ENCODE measurements at regions not wholly inside any gene's neighbourhood (a gene's known extent, or its start where the extent isn't known, plus 50 kb on each side); places are given as distances from the start of the nearest gene placed in this dataset.

DNA sequence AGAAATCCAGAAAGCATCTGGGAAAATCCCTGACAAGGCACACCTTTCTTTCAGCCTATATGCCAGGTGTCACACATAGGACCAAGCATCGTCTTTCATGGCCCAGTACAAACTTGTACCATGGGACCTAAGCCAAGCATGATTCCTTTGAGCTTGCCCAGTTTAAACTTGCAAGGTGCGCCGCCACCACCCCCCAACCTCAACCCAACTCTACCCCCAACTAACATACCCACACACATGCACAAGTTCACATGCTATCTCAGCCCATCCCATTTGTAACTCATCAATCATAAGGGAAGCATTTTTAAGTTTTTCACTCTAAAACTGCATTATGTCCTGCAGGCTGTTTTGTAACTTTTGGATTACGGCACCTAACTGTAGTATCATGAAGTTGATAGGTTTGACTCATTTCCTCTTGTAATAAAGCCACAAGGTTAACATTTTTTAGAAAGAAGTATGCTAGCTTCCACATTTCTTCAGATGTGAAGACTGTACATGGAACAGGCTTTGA, 145.9 kb upstream of the FST start:
- DNase-seq: no peak

DNA sequence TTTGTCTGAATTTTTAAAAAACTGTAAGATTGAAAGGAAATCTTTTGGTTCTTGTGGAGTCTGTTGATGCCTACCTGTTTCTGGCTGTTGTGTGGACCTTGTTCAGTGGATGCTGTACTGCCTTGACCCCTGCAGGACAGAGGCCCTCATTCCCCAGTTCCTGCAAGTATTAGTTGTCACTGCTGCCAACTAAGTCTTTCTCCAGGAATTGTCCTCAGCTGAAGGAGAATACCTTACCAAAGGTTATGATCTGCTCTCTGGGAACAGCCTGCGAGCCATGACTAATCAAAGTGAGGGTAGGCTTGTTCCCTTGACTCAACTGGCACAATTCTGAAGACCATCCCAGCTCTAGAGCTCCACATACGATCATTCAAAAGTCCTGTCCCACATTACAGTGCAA, 145.3 kb upstream of the FST start:
- no peak for DNase-seq

DNA sequence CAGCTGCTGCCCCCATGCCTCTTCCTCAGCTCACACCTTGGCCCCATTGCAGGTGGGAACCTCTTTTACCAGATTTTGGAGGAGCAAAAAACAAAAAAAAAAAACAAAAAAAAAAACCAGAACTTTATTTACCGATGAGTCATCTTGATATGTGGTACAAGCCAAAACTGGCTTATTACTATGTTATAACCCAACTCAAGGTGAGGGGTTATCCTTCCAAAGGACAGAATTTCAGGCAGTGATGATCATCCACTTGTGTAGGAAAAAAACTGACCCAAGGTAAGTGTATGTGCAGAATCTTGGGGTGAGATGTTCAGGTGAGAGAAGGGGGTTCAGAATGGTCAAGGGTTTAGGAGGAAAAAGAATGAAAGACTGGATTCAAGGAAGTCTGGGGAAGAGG, 142.6 kb upstream of the FST start:
- no peak for DNase-seq

DNA sequence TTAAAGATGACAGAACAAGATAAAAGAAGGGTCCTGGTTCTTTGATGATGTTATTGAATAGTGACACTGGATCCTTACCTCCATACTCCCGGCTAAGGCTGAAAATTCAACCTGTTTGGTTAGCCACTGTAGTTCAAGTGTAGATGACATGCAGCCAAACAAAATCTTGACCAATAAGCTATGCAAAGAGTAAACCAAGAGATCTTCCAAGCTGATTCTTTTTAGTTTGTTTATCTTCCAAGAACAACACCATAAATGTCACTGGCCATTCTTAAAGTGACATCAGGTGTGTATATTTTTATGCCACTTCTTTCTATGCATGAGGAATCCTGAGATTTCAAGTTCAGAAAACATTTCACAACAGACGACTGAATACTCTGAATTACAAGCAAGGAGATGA, 141.5 kb upstream of the FST start:
- no peak for DNase-seq

DNA sequence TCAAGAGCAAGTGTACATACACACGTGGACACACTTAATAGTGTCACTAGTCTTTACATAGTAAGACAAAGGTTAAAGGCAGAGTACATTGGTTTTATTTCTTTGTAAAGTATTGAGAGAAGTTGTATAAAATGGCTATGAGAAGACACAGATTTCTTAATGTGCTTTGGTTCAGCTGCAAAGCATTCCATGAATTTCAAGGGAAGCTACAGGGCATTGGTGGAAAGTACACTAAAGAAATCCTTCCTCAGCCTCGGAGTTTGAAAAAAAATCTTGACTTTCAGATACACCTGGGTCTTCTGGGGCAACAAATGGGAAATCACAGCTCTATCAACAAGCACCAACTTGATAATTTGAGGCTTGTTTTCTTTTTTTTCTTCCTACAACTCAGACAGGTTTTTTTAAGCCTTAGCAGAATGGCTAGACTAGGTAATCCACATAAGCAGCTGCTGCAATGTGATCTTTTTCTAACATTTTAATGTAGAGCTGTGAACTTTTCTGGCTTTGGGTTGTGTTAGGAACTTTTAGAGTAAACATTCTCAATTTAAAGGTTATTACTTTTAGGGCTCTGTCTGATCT, 140.4 kb upstream of the FST start:
- DNase-seq: no peak

DNA sequence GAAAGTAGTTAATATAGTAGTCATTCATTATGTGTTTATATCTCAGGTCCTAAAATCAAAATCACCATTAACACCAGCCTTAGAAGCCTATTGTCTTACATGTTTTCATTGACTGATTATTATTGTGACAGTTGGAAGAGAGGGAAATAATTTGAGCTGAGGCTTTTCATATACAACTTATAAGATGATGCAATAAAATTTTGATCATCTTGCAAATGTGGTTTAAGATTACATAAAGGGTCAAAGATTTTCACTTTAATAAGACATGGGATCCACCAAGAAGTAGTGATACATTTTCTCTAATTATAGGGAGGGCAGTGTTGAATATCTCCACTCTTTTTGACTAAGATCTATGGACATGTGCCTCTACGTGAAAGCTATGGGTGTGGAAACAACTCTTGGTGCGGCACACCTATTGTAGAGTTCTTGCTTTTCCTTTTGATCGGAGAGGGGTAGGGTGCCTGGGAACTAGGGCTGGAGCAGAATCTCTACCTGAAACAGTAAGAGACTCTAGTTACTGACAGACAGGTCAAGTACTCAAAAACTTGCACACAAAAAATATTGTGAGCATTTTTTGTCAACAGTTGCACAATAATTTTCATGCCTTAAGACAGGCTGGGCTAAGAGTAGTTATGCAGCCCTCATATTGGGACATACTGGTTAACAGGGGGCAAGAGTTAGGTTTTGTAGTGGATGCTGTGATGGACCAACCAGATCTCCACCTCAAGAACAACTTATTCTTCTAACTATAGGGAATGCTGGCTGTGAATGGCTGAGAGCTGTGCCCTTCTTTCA, 139.3 kb upstream of the FST start:
- no peak for DNase-seq

DNA sequence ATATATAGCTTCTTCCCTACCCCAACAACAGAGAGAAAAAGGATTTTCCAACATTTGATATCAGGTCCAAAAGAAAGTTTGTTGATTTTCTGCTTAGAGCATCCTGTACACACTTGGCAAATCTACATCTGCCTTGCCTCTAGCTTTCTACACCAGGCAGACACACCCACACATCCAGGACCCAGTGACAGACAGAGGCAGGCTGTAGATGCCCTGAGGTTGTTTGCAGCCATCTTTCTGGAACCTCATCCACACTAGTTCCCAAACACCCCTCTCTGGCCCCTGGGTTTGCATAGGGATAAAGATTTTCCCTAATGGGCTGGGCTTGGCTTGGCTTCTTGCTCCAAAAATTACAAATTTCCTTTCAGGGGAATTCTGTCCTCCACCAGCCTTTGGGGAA, 138.2 kb upstream of the FST start:
- no peak for DNase-seq

DNA sequence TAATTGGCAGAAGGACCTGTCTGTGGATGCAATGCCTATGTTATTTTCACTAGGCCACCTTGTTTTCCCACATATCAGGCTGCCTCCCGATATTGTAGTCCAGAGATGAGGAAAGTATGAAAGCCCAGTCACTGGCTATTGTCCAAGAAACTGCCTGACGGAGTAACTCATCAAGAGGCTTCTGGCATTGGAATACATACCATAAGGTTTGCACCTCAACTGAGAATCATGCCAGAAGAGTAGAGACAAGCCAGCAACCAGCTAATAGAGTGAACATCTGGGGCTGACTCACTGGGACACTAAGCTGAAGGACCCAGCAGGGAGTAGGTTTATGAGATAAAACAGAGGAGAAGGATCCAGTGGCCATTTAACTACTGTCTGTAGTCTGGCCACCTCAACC, 137.2 kb upstream of the FST start:
- DNase-seq: no peak

DNA sequence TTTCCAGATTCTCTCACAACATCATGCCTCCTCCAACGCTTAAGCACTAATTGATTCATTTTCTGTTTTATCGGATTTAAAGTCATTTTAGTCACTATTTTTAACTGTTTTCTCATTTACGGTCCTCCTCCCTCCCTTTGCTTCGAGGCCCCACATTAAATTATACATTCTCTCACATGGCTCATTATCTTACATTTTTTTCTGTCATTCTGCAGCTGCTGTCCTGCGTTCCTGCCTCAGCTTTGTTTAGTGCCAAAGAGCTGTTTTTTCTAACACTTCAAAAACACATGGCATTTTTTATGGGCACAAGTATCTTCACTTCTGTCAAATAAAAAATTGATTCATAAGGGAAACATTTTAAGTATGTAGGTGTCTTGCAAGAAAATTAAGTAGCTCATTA, 130.1 kb upstream of the FST start:
- no peak for DNase-seq

DNA sequence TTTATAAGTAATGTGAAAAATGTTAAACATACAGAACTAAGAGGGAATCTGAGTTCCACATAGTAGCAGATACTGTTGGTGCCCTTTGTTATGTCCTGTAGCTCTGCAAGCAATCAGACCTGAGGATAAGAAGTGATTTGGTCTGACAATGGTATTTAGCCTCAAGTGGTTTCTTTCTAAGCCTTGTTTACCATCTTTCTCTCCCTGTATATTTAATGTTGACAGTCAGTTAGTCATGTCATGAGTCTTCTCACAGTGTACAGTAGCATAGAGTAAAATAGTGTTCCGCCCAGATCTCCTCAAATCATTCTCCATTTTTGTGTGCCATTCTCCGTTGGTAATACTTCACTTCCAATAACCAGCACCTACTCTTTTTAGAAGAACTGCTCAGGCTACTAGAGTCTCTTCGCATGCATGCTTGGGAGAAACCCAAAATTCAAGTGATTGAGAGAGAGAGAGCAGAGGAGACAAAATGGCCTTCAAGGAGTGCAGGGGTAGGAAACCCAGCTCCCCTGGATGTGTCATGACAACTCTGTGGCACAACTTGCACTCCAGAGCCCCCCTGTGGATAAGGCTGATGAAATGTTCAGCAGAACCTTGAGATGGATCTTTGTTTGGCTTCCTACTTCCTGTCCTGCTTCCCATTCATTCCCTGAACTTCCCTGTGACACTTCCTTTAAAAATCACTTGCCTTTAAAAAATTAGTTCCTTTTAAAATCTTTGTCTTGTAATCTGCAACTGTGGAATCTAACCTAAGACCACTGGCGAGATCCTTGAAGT, 129.2 kb upstream of the FST start:
- DNase-seq: no peak

DNA sequence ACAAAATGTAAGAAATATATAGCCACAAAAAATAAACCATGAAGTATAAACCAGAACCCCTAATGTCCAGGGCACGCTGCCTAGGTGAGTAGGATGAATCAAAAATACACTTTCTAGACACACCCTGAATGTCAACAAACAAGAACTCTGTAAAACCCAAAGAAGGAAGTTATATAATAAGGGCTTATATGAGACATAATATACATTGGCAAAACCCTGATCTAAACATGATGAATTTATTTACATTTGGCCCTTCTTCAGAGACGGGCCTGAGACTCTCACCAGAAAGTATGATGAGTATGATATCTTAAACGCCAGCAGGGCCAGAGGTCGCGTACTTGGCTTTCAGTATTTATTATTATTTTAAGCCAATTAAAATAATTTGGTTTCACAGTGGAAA, 125.1 kb upstream of the FST start:
- no peak for DNase-seq

DNA sequence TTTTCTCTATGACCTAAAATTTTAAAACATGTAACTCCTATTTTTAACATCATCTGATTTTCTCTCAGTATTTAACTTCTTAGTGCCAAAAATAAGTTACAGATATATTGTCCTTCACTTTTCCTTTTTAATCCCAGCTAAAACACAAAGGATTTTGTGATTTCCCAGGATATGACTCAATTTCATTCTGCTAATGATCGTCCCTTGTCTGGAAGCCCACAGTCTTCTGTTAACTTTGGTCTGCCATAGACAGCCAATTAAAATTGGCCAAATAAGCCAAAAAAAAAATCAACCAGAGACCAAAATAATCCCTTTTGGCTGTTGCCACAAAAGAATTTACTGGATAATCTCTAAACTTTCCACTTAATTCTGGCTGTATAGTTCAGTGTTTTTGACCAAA, 124.5 kb upstream of the FST start:
- no peak for DNase-seq

DNA sequence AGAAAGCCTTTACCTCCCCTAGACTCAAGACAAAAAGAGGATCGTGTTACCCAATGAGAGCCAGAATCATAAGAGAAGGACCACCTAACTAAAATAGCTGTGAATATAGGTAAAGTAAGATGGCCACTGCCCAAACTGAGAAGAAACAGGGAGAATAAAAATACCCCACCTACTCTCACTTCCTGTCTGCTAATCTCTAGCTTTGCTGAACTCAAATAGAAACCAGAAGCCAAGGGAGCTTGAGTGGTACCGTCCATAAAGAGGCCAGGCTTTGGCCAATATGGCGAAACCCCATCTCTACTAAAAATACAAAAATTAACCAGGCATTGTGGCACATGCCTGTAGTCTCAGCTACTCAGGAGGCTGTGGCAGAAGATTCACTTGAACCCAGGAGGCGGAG, 123.0 kb upstream of the FST start:
- no peak for DNase-seq

DNA sequence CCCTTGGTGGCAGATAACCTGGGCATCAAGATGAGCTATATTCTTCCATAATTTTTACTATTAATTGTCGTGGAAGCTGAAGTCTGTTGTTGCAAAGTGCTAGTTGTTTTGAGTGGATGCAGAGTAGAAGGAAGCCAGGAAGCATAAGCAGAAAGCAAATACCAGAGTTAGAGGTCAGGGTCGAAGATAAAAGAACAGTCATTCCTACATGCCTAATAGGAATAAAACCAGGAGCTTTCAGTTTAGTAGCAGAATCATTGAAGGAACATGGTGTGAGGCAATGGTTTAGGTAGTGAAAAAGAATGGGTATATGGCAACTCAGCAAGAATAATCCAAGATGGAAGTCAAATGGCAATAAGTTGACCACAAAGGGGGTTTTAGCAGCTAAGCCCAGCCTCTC, 121.6 kb upstream of the FST start:
- no peak for DNase-seq

DNA sequence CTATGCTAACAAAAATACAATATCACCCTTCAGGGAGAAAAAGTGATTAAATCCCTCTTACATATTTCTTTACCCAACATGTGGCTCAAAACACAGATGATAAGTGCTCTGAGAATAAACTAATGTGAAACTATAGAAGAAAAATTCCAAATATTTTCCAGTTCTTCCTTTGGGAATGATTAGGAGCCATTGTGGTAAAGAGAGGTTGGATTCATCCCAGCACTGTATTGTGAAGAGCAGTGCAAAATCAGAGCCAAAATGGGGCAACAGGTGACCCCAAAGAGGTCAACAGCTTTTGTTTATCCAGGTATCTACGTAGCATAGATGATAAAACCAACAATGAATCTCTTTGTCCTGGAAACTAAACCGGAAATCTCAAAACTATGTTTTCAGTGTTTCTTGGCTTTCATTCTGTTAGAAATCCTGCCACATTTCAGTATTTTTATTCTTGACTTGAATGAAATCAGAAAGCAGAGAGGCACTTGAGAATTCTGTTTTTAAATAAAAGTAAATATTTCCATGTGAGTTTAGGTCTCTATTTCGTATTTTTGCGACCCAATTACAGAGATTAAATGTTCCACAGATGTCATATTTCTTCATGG, 120.4 kb upstream of the FST start:
- DNase-seq: no peak

DNA sequence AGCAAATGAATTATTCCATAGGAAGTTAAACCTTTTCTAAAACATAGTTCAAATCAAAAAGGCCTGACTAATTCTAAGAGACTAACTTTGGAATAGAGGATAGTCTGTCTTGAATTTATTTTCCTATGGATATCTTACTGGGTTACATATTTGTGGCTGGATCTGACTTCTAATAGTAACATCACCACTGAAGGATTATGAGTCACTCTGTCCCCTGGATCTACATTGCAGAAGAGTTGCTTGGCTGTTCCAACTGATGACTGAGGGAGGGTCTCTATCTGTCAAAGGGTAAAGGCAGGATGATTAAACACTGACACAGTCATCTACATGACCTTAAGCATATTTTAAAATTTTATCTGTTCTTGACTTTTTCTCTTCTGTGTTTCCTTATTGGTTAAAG, 119.6 kb upstream of the FST start:
- DNase-seq: no peak

DNA sequence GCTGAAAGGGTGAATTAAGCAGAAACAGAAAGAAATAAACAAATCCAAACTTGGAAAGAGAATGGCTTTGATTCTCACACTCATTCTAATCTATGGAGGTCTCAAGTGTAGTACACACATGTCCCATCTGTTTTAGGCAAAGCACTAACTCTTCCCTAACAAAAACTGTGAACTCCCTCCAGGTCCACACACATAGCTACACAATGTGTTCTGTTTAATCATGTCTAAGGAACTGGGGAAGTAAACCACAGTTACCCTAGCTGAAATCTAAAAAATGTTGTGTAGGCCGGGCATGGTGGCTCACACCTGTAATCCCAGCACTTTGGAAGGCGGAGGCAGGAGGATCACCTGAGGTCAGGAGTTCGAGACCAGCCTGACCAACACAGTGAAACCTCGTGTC, 118.7 kb upstream of the FST start:
- DNase-seq: no peak

DNA sequence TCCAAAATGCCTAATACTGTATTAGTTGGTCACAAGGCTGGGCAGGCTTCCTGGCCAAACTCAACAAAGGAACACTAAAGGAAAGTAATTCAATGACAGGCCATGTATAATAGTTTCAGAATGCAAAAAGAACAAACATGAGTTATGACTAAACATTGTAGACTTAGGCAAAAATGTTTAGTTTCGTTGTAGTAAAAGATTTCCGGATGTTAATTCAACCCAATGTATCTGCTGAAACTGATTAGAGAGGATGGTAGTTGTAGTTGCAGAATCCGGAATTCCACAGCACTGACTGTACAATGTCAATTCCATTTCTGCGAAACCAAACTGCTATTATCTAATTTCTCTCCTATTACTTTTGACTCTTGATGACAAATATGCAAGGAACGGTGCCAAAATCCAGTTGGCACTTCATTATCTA, 117.9 kb upstream of the FST start:
- DNase-seq: no peak

DNA sequence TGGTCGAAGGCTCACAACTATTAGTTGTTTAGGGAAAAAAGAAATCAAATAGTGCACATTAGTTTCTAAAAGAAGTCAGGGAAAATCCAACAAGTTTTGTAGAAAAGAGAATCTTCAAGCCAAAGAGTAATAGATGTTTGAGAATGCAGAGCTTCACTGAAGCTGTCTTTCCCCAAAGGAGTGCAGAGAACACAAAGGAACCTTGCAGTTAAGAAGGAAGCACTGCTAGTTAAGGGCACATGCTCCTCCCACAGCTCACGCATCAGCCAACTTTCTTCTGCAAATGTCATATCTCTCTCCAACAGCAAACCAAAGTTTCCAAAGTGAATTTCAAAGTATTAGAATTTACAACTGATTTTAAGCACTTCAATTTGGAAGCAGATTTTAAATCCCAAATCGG, 116.4 kb upstream of the FST start:
- DNase-seq: no peak

DNA sequence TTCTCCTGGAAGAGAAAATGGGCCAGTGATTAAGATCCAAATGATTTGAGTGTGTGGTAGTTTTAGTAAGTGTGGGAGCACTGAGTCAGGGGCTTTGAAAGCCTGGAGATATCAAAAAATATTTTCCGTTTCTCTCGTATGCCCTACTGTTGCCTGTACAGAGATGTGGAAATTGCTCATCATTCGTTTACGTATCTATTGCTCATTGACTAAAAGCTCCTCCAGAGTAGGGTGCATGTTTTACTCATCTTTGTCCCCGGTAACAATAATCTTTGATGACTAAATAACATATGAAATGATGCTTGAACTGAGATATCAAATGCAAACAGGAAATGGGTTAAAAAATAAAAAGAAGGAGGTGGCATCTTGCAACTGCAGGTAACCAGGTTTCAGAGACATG, 114.2 kb upstream of the FST start:
- peak in 1 of 5 experiments; percentile 2 for DNase-seq

DNA sequence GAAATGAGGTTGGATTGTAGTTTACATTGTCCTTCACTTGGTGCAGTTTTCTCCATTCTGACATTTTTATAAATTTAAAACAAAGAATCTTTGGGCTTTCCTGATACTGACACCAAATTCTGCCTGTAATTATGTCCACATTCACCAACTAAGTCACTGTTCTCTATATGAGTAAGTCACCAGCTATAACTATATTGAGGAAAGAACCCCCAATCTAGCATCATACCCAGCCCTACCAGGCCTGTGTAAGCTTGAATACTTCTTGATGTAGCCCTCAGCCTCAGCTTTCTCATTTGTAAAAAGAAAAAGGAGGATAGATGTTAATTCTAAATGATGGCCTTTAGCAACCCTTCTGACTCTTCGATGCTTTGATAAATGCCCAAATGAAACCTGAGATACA, 112.7 kb upstream of the FST start:
- DNase-seq: no peak

DNA sequence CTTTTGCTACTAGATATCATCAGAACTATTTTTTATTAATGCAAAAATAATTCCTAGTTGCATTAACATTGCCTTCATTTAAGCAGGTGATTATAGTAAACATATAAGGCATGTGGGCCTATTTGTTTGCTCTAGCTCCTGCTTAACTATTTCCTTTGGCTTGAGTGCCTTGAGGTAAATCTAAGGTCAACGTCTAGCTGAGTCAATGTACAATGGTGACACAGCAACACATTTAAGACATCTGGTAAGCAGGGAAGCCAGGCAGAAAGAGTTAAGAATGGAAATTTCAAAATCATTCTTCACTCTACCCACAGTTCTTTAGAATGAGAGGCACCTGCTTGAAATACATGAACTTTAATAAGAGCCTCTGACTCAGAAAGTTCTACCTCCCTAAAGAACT, 111.9 kb upstream of the FST start:
- DNase-seq: no peak

DNA sequence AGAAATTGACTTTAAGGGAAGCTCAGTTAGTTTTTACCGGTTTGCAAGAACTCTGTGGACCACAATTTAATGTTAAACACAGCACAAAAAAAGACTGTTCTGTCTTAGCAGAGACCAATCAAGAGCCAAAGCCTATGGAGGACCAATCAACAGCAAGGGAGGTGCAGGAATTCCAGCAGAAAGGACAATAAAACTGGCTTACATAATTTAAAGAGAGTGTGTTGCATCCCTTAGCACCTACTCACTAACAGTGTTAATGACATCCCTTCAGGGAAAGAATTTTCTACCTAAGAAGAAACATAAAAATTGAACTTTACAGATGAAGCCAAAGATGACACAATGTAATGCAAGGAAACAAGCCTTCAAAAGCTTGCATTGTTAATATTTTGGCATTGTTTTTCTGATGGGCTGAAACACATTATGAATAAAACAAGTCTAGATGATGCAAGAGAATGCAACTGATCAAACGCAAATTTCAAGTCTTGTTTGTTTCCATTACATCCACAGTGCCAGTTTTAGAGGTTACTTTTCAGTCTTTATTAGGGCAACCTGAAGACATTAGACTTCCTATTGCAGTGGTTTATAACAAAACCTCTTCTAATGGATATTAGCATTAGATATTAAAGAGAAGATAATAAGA, 111.3 kb upstream of the FST start:
- no peak for DNase-seq

All from T-helper 2 cell (primary cell).